Common myeloid progenitor, CD34-positive (primary cell): ENCODE measurements at regions not wholly inside any gene's neighbourhood (a gene's known extent, or its start where the extent isn't known, plus 50 kb on each side); places are given as distances from the start of the nearest gene placed in this dataset.
"Not testable (repeated sequence)": the region's sequence is repeated elsewhere in the genome, so short reads cannot be mapped to it uniquely, and the experiment has no call there.

Source experiments
- CTCF ChIA-PET: fragments of 350-600 bp; sonication (Branson Sonifier 250); formaldehyde crosslinking; loops from one replicate; lab custom pipeline; 2021; ENCODE audit warnings: antibody characterized with exemption; lab: Charles Lee
- POLR2A ChIA-PET: fragments of 350-600 bp; sonication (Branson Sonifier 250); formaldehyde crosslinking; loops from one replicate; lab custom pipeline; 2021; ENCODE audit warnings: antibody characterized with exemption; lab: Charles Lee
- DNase-seq, 3 donors: peaks; one replicate each; pipeline versions ENCODE4 v3.0.0 to v3.0.0-alpha.2; 2013
- H3K27ac ChIP-seq, 2 experiments: 1 replicate in 1 of 2; 2 replicates in 1 of 2; pipeline ENCODE4 v1.7.0; 2013; ENCODE audit warnings: inconsistent platforms in 2 of 2, low read length in 2 of 2, mild to moderate bottlenecking in 2 of 2, low read depth in 1 of 2, moderate library complexity in 1 of 2; ENCODE audit not compliant: severe bottlenecking in 2 of 2, insufficient read depth in 1 of 2, poor library complexity in 1 of 2
- H3K27me3 ChIP-seq, 5 experiments: replicated peaks in 2 of 5; 1 replicate in 3 of 5; 2 replicates in 2 of 5; pipeline versions ENCODE4 v1.6.1 to v1.7.0; 2013; ENCODE audit warnings: low read length in 4 of 5, mild to moderate bottlenecking in 2 of 5, moderate library complexity in 2 of 5, inconsistent platforms in 1 of 5; ENCODE audit not compliant: insufficient read depth in 5 of 5, control insufficient read depth in 4 of 5
- H3K36me3 ChIP-seq, 4 experiments: 1 replicate in 2 of 4; 2 replicates in 2 of 4; pipeline versions ENCODE4 v1.6.1 to v1.7.0; 2013; ENCODE audit warnings: low read length in 3 of 4, control low read depth in 1 of 4, mild to moderate bottlenecking in 1 of 4; ENCODE audit not compliant: control insufficient read depth in 4 of 4, insufficient read depth in 4 of 4
- H3K4me1 ChIP-seq, 4 experiments: 1 replicate in 3 of 4; 2 replicates in 1 of 4; pipeline versions ENCODE4 v1.6.1 to v1.7.1; 2013; ENCODE audit warnings: low read length in 3 of 4, mild to moderate bottlenecking in 3 of 4, control low read depth in 1 of 4, inconsistent platforms in 1 of 4, moderate library complexity in 1 of 4; ENCODE audit not compliant: control insufficient read depth in 4 of 4, insufficient read depth in 4 of 4; ENCODE audit errors: control extremely low read depth in 1 of 4
- H3K4me3 ChIP-seq, 7 experiments: 1 replicate in 4 of 7; 2 replicates in 3 of 7; pipeline versions ENCODE4 v1.5.1 to v1.7.0; 2013; ENCODE audit warnings: mild to moderate bottlenecking in 7 of 7, low read length in 6 of 7, moderate library complexity in 6 of 7, inconsistent platforms in 2 of 7, low read depth in 2 of 7, control low read depth in 1 of 7; ENCODE audit not compliant: insufficient read depth in 4 of 7, control insufficient read depth in 1 of 7; ENCODE audit errors: extremely low read depth in 1 of 7
- H3K9me3 ChIP-seq, 5 experiments: 1 replicate in 4 of 5; 2 replicates in 1 of 5; pipeline versions ENCODE4 v1.6.1 to v1.7.1; 2013; ENCODE audit warnings: low read length in 4 of 5, mild to moderate bottlenecking in 2 of 5, inconsistent platforms in 1 of 5, low read depth in 1 of 5, moderate library complexity in 1 of 5; ENCODE audit not compliant: control insufficient read depth in 4 of 5, insufficient read depth in 2 of 5; ENCODE audit errors: control extremely low read depth in 1 of 5
- WGBS: methylation state at CpG from one replicate; pipeline ENCODE4 v1.1.5; 2013; ENCODE audit not compliant: insufficient coverage; 5-methylcytosine and 5-hydroxymethylcytosine counted together

DNA sequence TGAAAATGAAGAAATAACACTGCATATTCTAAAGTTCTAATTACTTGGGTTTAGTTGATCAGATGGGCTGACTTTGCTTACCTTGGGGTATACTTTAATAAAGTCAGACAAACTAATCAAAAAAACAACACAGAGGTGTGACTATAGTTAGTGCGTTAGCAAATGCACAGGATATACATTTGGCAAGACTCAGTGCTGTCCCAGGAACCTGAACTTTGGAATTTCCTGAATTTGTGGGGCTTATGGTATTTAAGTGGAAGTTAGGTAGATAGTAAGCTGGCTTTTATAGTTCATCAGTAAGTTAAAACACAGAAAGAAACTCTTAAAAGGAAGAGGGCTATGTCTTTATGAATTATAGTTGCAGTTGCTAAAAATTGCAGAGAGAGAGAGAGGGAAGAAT lies 302.6 kb upstream of the DDI1 start:
- DNase-seq = no peak
- Histone ChIP-seq H3K4me1 (no peaks in the 10 kb centered on the region), H3K27ac (no peak overlapping the region), H3K27me3 (no peaks in the 10 kb centered on the region), H3K36me3 (no peaks in the 10 kb centered on the region), H3K4me3 (no peak overlapping the region), H3K9me3 (no peaks in the 10 kb centered on the region)
- no CpG with 5 or more reads among the region's 1 CpG for WGBS
- ChIA-PET CTCF (no interaction called here), POLR2A (no interaction called here)

DNA sequence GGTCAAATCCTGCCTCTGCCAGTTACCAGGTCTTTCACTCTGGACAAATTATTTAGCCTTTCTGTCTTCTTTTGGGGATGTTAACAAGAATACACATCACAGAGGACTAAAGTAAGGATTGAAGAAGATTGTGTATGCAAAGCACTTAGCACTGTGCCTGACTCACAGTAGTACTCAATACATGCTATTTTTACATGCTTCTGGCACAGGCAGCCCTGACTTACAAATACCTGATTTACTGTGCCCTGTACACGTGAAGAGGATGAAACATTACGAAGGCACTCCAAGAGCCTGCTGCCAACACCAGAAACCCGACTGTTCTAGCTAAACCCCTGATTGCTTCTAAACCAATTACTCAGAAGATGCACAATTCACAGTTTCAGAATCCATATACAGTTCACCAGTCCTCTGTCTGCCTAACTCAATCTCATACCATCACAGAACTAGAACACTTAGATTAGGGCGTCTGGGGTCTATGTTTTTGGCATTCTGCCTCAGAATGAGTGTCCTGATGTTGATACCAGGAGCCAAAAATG lies 300.9 kb upstream of the DDI1 start:
- CTCF ChIA-PET = no interaction called here
- WGBS = 70% methylated on average over 4 of the region's 4 CpGs
- POLR2A ChIA-PET = no interaction called here
- H3K27ac ChIP-seq = no peak overlapping the region
- no peaks in the 10 kb centered on the region for H3K27me3 ChIP-seq
- H3K4me1 ChIP-seq = no peaks in the 10 kb centered on the region
- no peak for DNase-seq
- no peaks in the 10 kb centered on the region for H3K9me3 ChIP-seq
- H3K4me3 ChIP-seq = no peak overlapping the region
- H3K36me3 ChIP-seq = no peaks in the 10 kb centered on the region

DNA sequence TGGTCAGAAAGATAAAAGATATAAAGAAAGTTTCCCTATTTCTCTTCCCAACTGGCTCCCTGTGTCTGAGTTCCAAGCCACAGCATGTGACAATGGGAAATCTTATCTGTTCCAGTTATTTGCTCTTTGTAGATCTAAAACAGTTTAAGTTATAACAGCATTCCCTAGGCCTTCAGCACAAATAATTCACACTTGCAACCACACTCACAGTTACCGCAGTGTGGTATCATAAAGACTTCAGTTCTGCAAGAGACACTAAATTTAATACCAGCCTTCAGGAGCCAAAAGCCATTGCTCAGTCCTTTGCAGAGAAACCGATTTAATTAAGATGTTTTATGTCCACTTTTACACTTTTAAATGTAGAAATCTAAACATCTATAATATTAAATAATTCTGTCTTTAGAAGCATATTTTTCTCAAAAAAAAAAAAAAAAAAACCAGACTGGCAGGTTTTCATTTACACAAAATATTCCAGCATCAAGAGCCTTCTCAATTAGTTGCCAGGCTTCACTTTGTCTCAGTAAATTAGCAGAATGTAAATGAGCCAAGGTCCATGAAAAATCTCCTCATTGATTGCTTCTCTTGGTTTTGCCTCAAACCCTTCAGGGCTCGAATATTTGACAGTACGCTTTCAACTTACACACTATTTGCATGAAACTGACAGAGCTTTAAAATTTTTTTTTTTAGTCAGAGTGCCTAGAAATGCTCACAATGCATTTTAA lies 300.0 kb upstream of the DDI1 start:
- Histone ChIP-seq H3K27ac (no peak overlapping the region), H3K9me3 (no peaks in the 10 kb centered on the region), H3K27me3 (no peaks in the 10 kb centered on the region), H3K36me3 (no peaks in the 10 kb centered on the region), H3K4me1 (no peaks in the 10 kb centered on the region), H3K4me3 (no peak overlapping the region)
- ChIA-PET POLR2A (interaction anchor here (0.6 kb wide), 1 partner anchor 540 kb away, joined by 6 read pairs; no protein-coding TSS in a partner anchor), CTCF (no interaction called here)
- DNase-seq = no peak
- WGBS = 94% methylated on average over 2 of the region's 4 CpGs

DNA sequence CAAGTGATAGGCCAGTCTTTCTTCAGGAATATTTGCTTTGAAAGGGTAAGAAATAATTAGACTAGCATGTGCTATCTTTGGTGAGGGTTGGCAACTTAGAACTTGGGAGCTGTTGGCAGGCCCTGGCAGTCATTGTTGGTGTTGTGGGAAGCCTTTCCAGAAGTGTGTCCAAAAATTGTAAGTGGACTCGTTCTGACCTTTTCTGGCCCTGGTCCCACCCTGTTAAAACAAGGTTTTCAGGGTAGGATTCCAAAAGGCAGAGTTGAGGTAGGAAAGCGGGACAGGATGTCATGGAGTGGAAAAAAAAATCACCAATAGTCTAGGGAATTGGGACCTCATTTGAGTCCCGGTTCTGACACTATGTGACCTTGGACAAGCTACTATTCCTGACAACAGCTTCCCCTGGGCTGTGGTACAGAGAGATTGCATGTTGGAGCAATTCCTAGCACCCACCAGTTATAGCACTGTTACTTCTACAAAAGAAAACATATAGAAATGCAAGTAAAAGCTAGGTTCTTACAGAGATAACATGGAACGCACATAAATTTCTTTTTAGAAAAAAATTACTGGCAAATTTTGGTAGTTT lies 299.3 kb upstream of the DDI1 start:
- no peak overlapping the region for H3K27ac ChIP-seq
- no peaks in the 10 kb centered on the region for H3K27me3 ChIP-seq
- no peak overlapping the region for H3K4me3 ChIP-seq
- ChIA-PET POLR2A (interaction anchor here (0.6 kb wide), 1 partner anchor 539 kb away, joined by 6 read pairs; no protein-coding TSS in a partner anchor), CTCF (no interaction called here)
- WGBS = 95% methylated on average over 3 of the region's 4 CpGs
- H3K9me3 ChIP-seq = no peaks in the 10 kb centered on the region
- no peak for DNase-seq
- H3K36me3 ChIP-seq = no peaks in the 10 kb centered on the region
- H3K4me1 ChIP-seq = no peaks in the 10 kb centered on the region

DNA sequence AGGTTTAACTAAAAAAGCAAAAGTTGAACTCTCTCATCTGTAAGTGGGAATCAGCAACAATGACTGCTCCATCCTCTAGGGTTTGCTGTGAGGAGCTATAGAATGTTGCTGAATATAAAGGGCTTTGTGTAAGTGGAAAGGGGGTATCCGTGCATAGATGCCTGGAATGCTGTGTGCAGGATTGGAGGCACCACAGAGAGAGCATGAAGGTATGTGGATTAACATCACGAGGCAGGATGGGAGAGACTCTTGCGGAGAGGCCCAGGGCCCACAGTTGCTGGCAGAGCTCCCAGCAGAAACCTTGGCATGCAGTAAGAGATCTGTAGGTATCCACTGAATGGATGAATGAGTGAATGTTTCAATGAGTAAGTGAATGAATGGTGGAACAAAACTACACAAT lies 298.7 kb upstream of the DDI1 start:
- Histone ChIP-seq H3K4me3 (no peak overlapping the region), H3K9me3 (no peaks in the 10 kb centered on the region), H3K36me3 (no peaks in the 10 kb centered on the region), H3K4me1 (no peaks in the 10 kb centered on the region), H3K27ac (no peak overlapping the region), H3K27me3 (no peaks in the 10 kb centered on the region)
- no peak for DNase-seq
- ChIA-PET CTCF (no interaction called here), POLR2A (no interaction called here)
- WGBS = 63% methylated on average over 3 of the region's 3 CpGs

DNA sequence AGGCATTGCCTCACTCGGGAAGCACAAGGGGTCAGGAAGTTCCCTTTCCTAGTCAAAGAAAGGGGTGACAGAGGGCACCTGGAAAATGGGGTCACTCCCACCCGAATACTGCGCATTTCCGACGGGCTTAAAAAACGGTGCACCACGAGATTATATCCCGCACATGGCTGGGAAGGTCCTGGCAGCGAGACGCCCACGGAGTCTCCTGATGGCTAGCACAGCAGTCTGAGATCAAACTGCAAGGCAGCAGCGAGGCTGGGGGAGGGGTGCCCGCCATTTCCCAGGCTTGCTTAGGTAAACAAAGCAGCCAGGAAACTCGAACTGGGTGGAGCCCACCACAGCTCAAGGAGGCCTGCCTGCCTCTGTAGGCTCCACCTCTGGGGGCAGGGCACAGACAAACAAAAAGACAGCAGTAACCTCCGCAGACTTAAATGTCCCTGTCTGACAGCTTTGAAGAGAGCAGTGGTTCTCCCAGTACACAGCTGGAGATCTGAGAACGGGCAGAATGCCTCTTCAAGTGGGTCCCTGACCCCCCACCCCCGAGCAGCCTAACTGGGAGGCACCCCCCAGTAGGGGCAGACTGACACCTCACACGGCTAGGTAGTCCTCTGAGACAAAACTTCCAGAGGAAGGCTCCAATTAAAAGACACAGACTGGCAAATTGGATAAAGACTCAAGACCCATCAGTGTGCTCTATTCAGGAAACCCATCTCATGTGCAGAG lies 297.2 kb upstream of the DDI1 start:
- CTCF ChIA-PET, H3K27ac ChIP-seq, H3K36me3 ChIP-seq, H3K4me1 ChIP-seq, H3K9me3 ChIP-seq, H3K27me3 ChIP-seq, POLR2A ChIA-PET: not testable (repeated sequence)
- peak in 2 of 3 donors; percentile 1 to 18 for DNase-seq
- H3K4me3 ChIP-seq = peak overlapping the region in 2 of 7 experiments; percentile 23 to 69
- WGBS = 33% methylated on average over 14 of the region's 18 CpGs
